Smooth muscle cell (in vitro differentiated cells): ENCODE measurements at regions not wholly inside any gene's neighbourhood (a gene's known extent, or its start where the extent isn't known, plus 50 kb on each side); places are given as distances from the start of the nearest gene placed in this dataset.

Source experiments
- DNase-seq: peaks from one replicate; lab custom pipeline; 2025; ENCODE audit not compliant: unreplicated experiment; lab: John Stamatoyannopoulos, UW
- H2AFZ ChIP-seq: fragments of 200-600 bp; sonication (generic); 2 replicates; pipeline ENCODE4 v1.6.0; 2016; ENCODE audit warnings: antibody characterized with exemption, low read depth, mild to moderate bottlenecking
- H3F3A ChIP-seq: fragments of 200-600 bp; sonication (generic); 2 replicates; pipeline ENCODE4 v1.6.0; 2017; ENCODE audit warnings: antibody characterized with exemption, low read depth
- H3K27ac ChIP-seq: fragments of 200-600 bp; sonication (generic); 2 replicates; pipeline ENCODE4 v1.5.1; 2016; ENCODE audit warnings: low read depth, mild to moderate bottlenecking
- H3K27me3 ChIP-seq: fragments of 200-600 bp; sonication (generic); 2 replicates; pipeline ENCODE4 v1.6.1; 2016; ENCODE audit warnings: low read depth, mild to moderate bottlenecking
- H3K36me3 ChIP-seq: fragments of 200-600 bp; sonication (generic); 2 replicates; pipeline ENCODE4 v1.5.1; 2016; ENCODE audit warnings: low read depth
- H3K4me1 ChIP-seq: fragments of 200-600 bp; sonication (generic); 2 replicates; pipeline ENCODE4 v1.5.1; 2016; ENCODE audit warnings: low read depth
- H3K4me2 ChIP-seq: fragments of 200-600 bp; sonication (generic); 2 replicates; pipeline ENCODE4 v1.6.0; 2016; ENCODE audit warnings: mild to moderate bottlenecking
- H3K4me3 ChIP-seq: fragments of 200-600 bp; sonication (generic); 2 replicates; pipeline ENCODE4 v1.5.1; 2016; ENCODE audit warnings: mild to moderate bottlenecking
- H3K79me2 ChIP-seq: fragments of 200-600 bp; sonication (generic); 2 replicates; pipeline ENCODE4 v1.6.0; 2016; ENCODE audit warnings: low read depth, mild to moderate bottlenecking
- H3K9ac ChIP-seq: fragments of 200-600 bp; sonication (generic); 2 replicates; pipeline ENCODE4 v1.6.0; 2016; ENCODE audit warnings: low read depth
- H3K9me3 ChIP-seq: fragments of 200-600 bp; sonication (generic); replicated peaks from 2 replicates; pipeline ENCODE4 v1.5.1; 2016; ENCODE audit warnings: low read depth
- H4K20me1 ChIP-seq: fragments of 200-600 bp; sonication (generic); 2 replicates; pipeline ENCODE4 v1.6.0; 2016; ENCODE audit warnings: low read depth
- WGBS: methylation state at CpG from one replicate; pipeline ENCODE4 v1.1.7; 2016; ENCODE audit warnings: low lambda C conversion rate; 5-methylcytosine and 5-hydroxymethylcytosine counted together
- TF ChIP-seq, protein P1 (sequence below): fragments of 200-600 bp; sonication (generic); IDR thresholded peaks from 2 replicates; pipeline ENCODE4 v1.5.1; 2017; ENCODE audit warnings: borderline replicate concordance, mild to moderate bottlenecking, antibody characterized with exemption; ENCODE audit not compliant: insufficient read depth, poor library complexity, severe bottlenecking

DNA sequence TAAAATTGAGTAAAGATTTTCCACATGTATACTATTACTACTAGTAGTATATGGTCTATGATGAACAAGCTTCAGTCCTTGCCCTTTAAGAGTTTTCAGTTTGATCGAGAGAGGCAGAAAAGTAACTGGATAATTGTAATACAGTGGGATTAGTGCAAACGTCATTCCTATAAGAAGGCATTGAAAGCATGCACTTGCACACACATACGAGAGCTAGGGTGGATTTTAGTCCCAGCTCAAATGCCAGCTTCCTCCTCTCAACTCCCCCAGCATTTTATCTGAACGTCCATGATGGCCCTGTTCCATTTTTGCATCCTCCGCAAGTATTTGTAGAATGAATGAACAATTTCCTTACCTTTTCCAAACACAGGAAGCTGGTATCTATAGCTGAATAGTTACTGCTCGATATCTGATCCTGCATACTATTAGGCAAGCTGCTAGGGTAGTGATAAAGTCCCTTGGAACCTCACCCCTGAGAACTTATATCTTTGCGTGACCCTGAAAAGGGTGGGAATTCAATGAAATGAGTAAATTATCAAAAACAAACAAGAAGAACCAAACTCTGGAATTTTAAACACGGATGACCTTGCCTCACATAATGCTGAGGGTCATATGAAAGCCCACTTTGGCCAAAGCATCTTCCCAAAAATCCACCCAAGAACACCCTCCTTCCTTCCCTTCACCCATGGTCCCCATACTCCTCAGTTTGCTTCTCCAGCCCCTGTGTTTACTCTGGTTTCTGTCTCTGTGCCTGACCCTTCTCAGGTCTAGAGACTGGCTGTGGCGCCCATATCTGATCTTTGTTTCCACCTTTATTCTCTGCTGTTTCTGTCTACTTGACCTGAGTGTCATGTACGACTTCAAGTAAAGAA, 60.5 kb downstream of the TMEM100 start:
- Histone ChIP-seq H3K27me3 (no peaks in the 10 kb centered on the region), H3K4me2 (no peak overlapping the region), H3F3A (peaks cover 7% of the 10 kb centered on the region), H4K20me1 (no peaks in the 10 kb centered on the region), H3K79me2 (no peaks in the 10 kb centered on the region), H2AFZ (no peak overlapping the region), H3K9ac (no peak overlapping the region), H3K9me3 (no peaks in the 10 kb centered on the region), H3K4me1 (peaks cover 6% of the 10 kb centered on the region), H3K27ac (no peak overlapping the region), H3K4me3 (no peak overlapping the region), H3K36me3 (no peaks in the 10 kb centered on the region)
- WGBS: 76% methylated on average over 10 of the region's 10 CpGs
- TF ChIP-seq, protein P1, sequence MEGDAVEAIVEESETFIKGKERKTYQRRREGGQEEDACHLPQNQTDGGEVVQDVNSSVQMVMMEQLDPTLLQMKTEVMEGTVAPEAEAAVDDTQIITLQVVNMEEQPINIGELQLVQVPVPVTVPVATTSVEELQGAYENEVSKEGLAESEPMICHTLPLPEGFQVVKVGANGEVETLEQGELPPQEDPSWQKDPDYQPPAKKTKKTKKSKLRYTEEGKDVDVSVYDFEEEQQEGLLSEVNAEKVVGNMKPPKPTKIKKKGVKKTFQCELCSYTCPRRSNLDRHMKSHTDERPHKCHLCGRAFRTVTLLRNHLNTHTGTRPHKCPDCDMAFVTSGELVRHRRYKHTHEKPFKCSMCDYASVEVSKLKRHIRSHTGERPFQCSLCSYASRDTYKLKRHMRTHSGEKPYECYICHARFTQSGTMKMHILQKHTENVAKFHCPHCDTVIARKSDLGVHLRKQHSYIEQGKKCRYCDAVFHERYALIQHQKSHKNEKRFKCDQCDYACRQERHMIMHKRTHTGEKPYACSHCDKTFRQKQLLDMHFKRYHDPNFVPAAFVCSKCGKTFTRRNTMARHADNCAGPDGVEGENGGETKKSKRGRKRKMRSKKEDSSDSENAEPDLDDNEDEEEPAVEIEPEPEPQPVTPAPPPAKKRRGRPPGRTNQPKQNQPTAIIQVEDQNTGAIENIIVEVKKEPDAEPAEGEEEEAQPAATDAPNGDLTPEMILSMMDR: no peak
- DNase-seq: no peak

DNA sequence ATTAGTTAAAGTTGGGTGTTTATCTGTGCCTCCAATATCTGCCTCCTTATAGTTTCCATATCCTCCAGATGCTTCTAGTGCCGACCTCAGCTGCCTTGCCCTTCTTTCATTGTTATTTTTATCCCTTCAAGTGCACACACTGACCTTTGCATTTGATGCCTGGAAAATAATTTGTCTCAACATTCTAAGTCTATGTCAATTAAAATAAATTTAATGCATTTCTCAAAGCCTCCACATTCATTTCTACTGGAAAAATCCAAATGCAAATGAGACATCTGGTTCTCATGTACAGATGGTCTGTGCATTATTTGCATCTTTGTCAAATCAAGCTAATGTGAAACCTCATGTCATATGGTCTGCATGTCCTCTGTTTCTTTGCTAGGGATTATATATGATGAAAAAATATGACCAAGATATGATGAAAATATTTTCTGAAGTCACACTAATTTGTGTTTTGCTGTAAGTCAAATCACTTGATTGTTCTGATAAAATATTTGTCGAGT, 61.4 kb downstream of the TMEM100 start:
- no peaks in the 10 kb centered on the region for H4K20me1 ChIP-seq

GRCh38 chr17:55660178-55660886, 62.3 kb downstream of the TMEM100 start:
- Histone ChIP-seq H3K9ac (no peak overlapping the region), H3K36me3 (no peaks in the 10 kb centered on the region), H2AFZ (no peak overlapping the region), H3K4me3 (no peak overlapping the region), H3K27me3 (no peaks in the 10 kb centered on the region), H3F3A (peaks cover 7% of the 10 kb centered on the region), H3K4me1 (peaks cover 6% of the 10 kb centered on the region), H3K4me2 (peak overlapping the region; percentile 14), H4K20me1 (no peaks in the 10 kb centered on the region), H3K9me3 (no peaks in the 10 kb centered on the region), H3K79me2 (no peaks in the 10 kb centered on the region), H3K27ac (no peak overlapping the region)
- TF ChIP-seq, protein P1: no peak
- 15% methylated on average over 2 of the region's 2 CpGs for WGBS
- DNase-seq: no peak

More for the DNA sequence above, 61.4 kb downstream of the TMEM100 start:
- Histone ChIP-seq H3K27me3 (no peaks in the 10 kb centered on the region), H2AFZ (no peak overlapping the region), H3K4me2 (no peak overlapping the region), H3K9ac (no peak overlapping the region), H3K27ac (no peak overlapping the region), H3F3A (peaks cover 7% of the 10 kb centered on the region), H3K79me2 (no peaks in the 10 kb centered on the region), H3K36me3 (no peaks in the 10 kb centered on the region), H3K4me3 (no peak overlapping the region), H3K4me1 (peaks cover 6% of the 10 kb centered on the region), H3K9me3 (no peaks in the 10 kb centered on the region)
- TF ChIP-seq, protein P1: no peak
- DNase-seq: no peak
- WGBS: 81% methylated on average over 2 of the region's 2 CpGs
